Ishikawa (cell line): ENCODE measurements at regions not wholly inside any gene's neighbourhood (a gene's known extent, or its start where the extent isn't known, plus 50 kb on each side); places are given as distances from the start of the nearest gene placed in this dataset.
A peak's percentile ranks its signal among the peaks of the same experiment; 100 is the strongest.

Experiments used
- CEBPB ChIP-seq: IDR thresholded peaks from 2 replicates; pipeline ENCODE4 v1.6.1; 2012
- CREB1 ChIP-seq: IDR thresholded peaks from 2 replicates; pipeline ENCODE4 v1.6.1; 2012; ENCODE audit warnings: low read depth
- EGR1 ChIP-seq: IDR thresholded peaks from 2 replicates; pipeline ENCODE4 v1.6.1; 2012
- EP300 ChIP-seq: IDR thresholded peaks from 2 replicates; pipeline ENCODE4 v1.6.1; 2012; ENCODE audit warnings: borderline replicate concordance
- FOXM1 ChIP-seq: IDR thresholded peaks from 2 replicates; pipeline ENCODE4 v1.6.1; 2012; ENCODE audit warnings: low read depth, borderline replicate concordance
- NFIC ChIP-seq: IDR thresholded peaks from 2 replicates; pipeline ENCODE4 v1.6.1; 2012
- RAD21 ChIP-seq: IDR thresholded peaks from 2 replicates; pipeline ENCODE4 v1.6.1; 2012; ENCODE audit warnings: low read depth
- TAF1 ChIP-seq: IDR thresholded peaks from 2 replicates; pipeline ENCODE4 v1.6.1; 2012; ENCODE audit warnings: low read depth, mild to moderate bottlenecking
- TCF12 ChIP-seq: IDR thresholded peaks from 2 replicates; pipeline ENCODE4 v1.6.1; 2012; ENCODE audit warnings: low read depth
- TEAD4 ChIP-seq: IDR thresholded peaks from 2 replicates; pipeline ENCODE4 v1.6.1; 2012
- YY1 ChIP-seq: IDR thresholded peaks from 2 replicates; pipeline ENCODE4 v1.6.1; 2012; ENCODE audit warnings: low read depth
- ZBTB7A ChIP-seq: IDR thresholded peaks from 2 replicates; pipeline ENCODE4 v1.6.1; 2012; ENCODE audit warnings: low read depth
- TF ChIP-seq, protein P1 (sequence below): IDR thresholded peaks from 2 replicates; pipeline ENCODE4 v1.6.1; 2012
- TF ChIP-seq, protein P2 (sequence below): IDR thresholded peaks from 2 replicates; pipeline ENCODE4 v1.6.1; 2012; ENCODE audit warnings: low read depth, mild to moderate bottlenecking
- TF ChIP-seq, protein P3 (sequence below): IDR thresholded peaks from 2 replicates; pipeline ENCODE4 v1.6.1; 2012

DNA sequence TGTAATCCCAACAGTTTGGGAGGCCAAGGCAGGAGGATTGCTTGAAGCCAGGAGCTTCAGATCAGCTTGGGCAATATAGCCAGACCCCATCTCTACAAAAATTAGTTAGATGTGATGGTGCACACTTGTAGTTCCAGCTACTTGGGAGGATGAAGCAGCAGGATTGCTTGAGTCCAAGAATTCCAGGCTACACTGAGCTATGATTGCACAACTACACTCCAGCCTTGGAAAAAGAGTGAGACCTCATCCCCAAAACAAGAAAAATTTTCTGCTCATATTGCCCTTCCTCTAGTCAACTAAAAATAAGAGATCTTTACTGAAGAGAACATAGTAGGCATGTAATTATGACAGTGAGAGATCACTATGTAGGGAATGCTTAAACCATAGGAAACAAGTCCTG, 60.9 kb upstream of the SPATA12 start:
- TF ChIP-seq, protein P1, sequence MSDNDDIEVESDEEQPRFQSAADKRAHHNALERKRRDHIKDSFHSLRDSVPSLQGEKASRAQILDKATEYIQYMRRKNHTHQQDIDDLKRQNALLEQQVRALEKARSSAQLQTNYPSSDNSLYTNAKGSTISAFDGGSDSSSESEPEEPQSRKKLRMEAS, result no peak
- TF ChIP-seq CEBPB (peak; percentile 27; the same call in 1 of the 2 replicates), FOXM1 (no peak), RAD21 (no peak)

DNA sequence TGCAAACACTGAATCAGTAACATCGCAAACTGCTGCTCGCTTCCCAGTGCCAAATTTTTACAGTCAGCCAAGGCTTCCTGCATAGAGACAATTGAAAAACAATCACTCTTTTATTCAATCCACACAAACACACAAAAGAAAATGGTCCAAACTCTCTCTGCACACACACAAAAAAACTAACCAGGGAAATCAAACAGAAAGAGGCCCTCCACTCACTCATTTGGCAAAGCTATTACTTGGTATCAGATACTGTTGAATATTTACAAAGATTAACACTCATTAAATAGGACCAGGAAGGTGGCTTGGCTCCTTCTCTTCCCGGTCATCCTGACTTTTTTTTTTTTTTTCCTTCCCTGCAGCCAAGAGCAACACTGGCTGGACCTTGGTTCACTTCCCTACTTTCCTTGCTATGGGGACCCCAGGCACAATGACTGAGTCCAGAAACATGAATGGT, 62.4 kb upstream of the SPATA12 start:
- no peak for TF ChIP-seq EGR1
- TF ChIP-seq, protein P1, result no peak
- TF ChIP-seq, protein P2, sequence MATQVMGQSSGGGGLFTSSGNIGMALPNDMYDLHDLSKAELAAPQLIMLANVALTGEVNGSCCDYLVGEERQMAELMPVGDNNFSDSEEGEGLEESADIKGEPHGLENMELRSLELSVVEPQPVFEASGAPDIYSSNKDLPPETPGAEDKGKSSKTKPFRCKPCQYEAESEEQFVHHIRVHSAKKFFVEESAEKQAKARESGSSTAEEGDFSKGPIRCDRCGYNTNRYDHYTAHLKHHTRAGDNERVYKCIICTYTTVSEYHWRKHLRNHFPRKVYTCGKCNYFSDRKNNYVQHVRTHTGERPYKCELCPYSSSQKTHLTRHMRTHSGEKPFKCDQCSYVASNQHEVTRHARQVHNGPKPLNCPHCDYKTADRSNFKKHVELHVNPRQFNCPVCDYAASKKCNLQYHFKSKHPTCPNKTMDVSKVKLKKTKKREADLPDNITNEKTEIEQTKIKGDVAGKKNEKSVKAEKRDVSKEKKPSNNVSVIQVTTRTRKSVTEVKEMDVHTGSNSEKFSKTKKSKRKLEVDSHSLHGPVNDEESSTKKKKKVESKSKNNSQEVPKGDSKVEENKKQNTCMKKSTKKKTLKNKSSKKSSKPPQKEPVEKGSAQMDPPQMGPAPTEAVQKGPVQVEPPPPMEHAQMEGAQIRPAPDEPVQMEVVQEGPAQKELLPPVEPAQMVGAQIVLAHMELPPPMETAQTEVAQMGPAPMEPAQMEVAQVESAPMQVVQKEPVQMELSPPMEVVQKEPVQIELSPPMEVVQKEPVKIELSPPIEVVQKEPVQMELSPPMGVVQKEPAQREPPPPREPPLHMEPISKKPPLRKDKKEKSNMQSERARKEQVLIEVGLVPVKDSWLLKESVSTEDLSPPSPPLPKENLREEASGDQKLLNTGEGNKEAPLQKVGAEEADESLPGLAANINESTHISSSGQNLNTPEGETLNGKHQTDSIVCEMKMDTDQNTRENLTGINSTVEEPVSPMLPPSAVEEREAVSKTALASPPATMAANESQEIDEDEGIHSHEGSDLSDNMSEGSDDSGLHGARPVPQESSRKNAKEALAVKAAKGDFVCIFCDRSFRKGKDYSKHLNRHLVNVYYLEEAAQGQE, result no peak
- TF ChIP-seq YY1, result no peak
- no peak for TF ChIP-seq RAD21
- TF ChIP-seq, protein P3, sequence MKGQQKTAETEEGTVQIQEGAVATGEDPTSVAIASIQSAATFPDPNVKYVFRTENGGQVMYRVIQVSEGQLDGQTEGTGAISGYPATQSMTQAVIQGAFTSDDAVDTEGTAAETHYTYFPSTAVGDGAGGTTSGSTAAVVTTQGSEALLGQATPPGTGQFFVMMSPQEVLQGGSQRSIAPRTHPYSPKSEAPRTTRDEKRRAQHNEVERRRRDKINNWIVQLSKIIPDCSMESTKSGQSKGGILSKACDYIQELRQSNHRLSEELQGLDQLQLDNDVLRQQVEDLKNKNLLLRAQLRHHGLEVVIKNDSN, result no peak
- no peak for TF ChIP-seq TCF12
- no peak for TF ChIP-seq CREB1
- no peak for TF ChIP-seq FOXM1
- no peak for TF ChIP-seq TEAD4
- no peak for TF ChIP-seq NFIC
- TF ChIP-seq ZBTB7A, result no peak
- no peak for TF ChIP-seq EP300
- no peak for TF ChIP-seq CEBPB
- TF ChIP-seq TAF1, result no peak

DNA sequence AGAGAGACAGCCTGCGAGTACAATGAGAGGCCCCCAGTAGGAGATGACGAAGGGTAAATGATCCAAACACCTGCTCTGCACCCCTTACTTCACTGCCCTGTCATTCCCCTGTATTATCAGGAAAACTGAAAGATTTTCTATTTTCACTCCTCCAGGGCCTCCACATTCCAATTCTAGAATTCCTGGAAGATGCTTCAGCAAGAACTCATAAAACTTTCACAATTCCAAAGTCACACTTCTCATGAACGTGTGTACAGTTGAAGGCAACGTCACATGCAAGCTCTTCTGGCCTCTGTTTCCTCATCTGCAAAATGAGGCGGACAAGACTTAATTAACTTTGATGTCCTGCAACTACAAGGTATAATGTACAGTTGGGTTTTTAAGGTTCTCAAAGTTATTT, 62.8 kb upstream of the SPATA12 start:
- TF ChIP-seq, protein P1, result no peak
- TF ChIP-seq NFIC, result no peak
- no peak for TF ChIP-seq TEAD4
- TF ChIP-seq ZBTB7A, result no peak
- TF ChIP-seq EGR1, result no peak
- TF ChIP-seq TAF1, result no peak
- no peak for TF ChIP-seq FOXM1
- TF ChIP-seq CEBPB, result no peak
- no peak for TF ChIP-seq TCF12
- no peak for TF ChIP-seq YY1
- no peak for TF ChIP-seq CREB1
- TF ChIP-seq, protein P2, result no peak

DNA sequence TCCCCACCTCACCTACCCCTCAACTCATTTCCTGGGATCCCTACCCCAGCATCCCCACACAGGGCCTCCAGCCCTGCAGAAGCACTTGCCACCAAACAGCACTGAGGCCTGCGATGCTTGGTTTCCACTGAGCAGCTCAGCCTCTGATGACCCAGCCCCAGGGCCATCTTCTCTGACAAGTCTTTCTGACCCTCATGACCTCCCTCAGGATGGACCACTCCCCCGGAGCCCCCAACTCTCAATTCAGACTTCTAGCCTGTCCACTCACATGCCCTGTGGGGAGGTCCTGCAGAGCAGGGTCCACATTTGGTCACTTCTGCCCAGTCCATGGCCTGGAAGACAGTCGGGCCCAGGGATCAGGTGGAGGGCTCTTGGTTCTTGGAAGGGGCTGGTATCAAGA, 63.4 kb upstream of the SPATA12 start:
- TF ChIP-seq EGR1, result no peak
- TF ChIP-seq, protein P2, result no peak
- no peak for TF ChIP-seq RAD21
- no peak for TF ChIP-seq FOXM1
- no peak for TF ChIP-seq CREB1
- TF ChIP-seq, protein P1, result no peak
- no peak for TF ChIP-seq CEBPB

DNA sequence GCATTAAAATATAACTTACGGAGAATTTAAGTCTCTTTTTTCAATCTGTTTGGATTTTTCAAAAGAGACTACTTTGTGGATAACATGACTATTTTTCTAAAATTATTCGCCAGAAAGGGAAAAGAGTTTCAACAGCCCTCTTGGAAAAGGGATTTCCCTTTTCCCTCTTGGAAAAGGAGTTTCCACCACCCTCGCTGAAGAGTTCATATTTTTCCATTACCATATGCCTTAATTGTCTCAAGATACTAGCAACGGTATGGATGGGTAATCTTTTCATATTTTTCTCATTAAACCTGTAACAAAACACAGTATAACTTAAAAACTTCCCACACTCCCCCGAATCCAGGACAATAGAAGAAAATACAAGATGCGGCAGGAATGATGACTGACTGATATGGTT, 66.1 kb upstream of the SPATA12 start:
- TF ChIP-seq TAF1, result no peak
- TF ChIP-seq EP300, result no peak
- TF ChIP-seq YY1, result no peak
- TF ChIP-seq EGR1, result no peak
- TF ChIP-seq TEAD4, result no peak
- TF ChIP-seq NFIC, result no peak
- TF ChIP-seq CREB1, result no peak
- TF ChIP-seq, protein P2, result no peak
- TF ChIP-seq RAD21, result no peak
- no peak for TF ChIP-seq TCF12
- TF ChIP-seq, protein P1, result no peak
- TF ChIP-seq ZBTB7A, result no peak
- TF ChIP-seq CEBPB, result no peak
- TF ChIP-seq, protein P3, result no peak
